GM10847 (cell line): ENCODE measurements at regions not wholly inside any gene's neighbourhood (a gene's known extent, or its start where the extent isn't known, plus 50 kb on each side); places are given as distances from the start of the nearest gene placed in this dataset.

Experiments used
- POLR2A ChIP-seq: IDR thresholded peaks from 2 replicates; pipeline ENCODE4 v1.6.1; 2011; ENCODE audit not compliant: insufficient read length; ENCODE audit errors: extremely low read depth

- TF ChIP-seq POLR2A = no peak
These were observed 75.4 kb downstream of the MRPL36 start for GRCh38 chr5:1723957-1724821.

- no peak for TF ChIP-seq POLR2A
These were observed 76.2 kb downstream of the MRPL36 start for GRCh38 chr5:1723476-1723875.

DNA sequence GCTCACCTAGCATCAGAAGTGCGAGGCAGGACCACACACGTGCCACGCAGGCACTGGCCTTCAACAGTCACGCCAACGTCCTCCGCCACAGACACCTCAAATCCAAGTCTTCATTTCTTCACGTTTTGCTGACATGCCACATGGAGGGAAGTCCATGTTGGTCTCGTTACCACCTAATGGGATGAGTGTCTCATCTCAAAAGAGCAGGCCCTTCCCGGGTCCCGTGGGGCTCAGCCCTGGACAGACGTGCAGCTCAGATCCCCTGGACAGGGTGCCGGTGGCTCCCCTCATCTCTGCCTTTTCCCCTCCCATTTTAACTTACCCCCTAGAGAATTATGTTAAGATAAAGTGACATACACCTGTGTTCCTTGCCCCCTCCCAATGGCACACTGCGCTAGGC, 76.8 kb downstream of the MRPL36 start:
- no peak for TF ChIP-seq POLR2A

GRCh38 chr5:1720396-1721110, 79.1 kb downstream of the MRPL36 start:
- TF ChIP-seq POLR2A = no peak

DNA sequence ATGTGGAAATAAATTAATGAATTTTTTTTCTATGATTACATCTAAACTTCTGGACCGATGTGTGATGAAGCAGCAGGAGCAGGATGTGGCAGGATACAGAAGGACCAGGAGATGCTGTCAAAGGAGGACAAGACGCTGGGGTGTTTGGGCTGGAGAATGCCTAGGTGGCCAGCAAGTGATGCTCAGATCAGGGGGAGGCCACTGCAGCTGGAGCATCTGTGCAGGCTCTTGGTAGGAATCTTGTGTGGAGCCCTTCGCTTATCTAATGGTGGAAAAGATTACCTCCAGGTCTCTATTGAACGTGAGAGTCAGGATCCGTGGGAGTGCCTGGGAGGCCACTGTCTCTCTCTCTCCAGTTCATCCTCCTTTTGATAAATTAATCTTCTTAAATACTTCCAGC, 79.8 kb downstream of the MRPL36 start:
- no peak for TF ChIP-seq POLR2A

DNA sequence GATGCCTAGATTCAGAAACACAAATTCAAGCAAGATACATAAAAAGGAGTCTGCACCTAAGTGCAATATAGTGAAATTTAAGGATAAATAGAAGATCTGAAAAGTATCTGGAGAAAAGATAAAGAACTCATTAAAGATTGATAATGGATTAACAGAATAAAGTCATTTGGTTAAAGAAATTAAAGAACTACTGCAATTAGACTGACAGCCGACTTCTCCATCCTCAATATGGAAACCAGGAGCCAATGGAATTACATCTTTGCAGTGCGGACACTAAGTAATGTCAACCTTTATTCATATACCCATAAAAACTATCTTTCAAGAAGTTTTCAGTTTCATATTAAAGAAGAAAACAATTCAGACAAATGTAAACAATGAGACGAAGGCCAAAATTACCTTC, 81.0 kb downstream of the MRPL36 start:
- TF ChIP-seq POLR2A = no peak

DNA sequence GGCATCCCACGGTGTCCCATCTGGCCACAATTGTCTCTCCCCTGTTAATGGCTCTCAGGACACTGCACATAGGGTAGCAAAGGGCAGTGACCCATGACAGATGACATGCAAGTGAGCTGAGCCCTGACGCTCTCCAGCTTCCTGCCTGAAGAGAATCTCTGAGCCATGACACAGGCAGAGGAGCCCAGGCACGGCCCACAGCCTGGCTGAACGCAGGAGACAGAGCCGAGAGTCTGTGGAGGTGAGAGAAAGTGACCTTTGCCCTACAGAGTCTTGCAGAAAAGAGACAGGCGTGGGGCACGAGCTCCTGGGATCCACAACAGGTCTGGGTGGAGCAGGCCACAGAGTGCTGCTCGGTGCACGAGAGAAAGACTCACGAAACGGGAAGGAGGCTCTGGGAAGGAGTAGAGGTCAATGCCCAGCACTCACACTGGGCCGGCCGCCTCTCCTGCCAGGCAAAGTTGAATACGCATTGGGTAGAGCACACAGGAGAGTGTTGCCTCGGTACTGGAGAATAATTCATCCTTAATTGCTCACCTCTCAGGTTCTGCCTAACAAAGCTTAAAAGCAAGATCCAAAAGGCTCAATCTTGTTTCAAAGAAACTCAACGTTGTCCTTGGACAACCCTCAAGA, 90.3 kb downstream of the MRPL36 start:
- TF ChIP-seq POLR2A = no peak

- no peak for TF ChIP-seq POLR2A
These were observed 91.0 kb downstream of the MRPL36 start for GRCh38 chr5:1708592-1709141.

GRCh38 chr5:1707467-1707866, 92.2 kb downstream of the MRPL36 start:
- TF ChIP-seq POLR2A = no peak

DNA sequence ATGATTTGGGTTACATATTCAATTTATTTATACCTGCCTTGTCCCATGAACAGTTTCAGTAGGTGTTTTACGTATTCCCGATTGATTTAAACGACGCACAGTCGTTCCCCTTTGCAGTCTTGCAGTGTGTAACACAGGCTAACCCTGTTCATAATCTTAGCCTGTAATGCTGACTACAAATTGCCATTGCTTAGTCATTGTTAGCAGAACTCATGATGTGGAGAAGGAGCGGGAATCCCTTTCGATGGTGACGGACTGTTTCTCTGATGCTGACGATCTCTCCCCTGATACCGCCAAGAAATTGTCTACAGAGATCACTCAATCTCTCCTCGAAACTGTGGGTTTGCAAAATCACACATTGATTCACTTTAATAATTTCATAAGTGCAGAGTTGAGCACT, 93.2 kb downstream of the MRPL36 start:
- TF ChIP-seq POLR2A = no peak

- TF ChIP-seq POLR2A = no peak
These were observed 93.6 kb downstream of the MRPL36 start for GRCh38 chr5:1706021-1706420.

GRCh38 chr5:1704676-1705075, 95.0 kb downstream of the MRPL36 start:
- TF ChIP-seq POLR2A = no peak

DNA sequence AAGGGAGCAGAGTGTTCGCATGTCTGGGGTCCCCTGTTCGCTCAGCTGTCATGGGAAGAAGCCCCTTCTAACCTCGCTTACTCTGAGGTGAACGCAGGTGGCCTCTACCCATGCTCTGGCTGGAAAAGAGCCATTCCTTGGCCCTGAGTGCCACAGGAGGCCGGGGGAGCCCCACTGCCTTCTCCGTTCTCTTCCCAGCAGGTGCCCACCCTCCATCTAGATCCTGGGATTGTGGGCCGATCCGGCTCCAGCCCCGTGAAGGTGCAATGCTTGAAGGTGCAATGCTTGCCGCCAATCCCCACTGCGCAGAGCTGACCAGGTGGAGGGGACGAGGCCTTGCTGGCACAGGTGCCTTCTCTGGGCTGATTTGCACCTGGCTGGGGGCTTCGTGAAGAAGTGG, 95.4 kb downstream of the MRPL36 start:
- TF ChIP-seq POLR2A = no peak

- TF ChIP-seq POLR2A = no peak
These were observed 96.1 kb downstream of the MRPL36 start for GRCh38 chr5:1703352-1704050.

DNA sequence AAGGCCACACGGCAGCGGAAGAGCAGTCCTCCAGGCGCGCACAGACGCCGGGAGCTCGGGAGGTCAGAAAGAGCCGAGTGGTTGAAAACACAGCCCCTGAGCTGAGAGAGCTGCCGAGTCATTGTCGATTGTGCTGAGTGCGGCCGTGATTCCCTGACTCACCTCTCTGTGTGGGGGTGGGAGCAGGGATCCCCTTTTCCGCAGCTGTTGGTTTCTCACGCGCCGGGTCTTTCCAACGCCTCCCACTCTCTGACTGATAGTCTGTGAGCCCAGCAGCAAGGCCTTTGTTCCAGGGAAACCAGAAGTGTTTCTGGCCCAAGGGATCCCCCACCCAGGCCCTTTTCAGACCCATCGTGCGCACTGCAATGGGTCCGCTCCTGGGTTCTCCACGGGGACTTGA, 97.3 kb downstream of the MRPL36 start:
- no peak for TF ChIP-seq POLR2A

GRCh38 chr5:1701884-1702283, 97.8 kb downstream of the MRPL36 start:
- no peak for TF ChIP-seq POLR2A
